OCI-LY1 (cell line): ENCODE measurements at regions not wholly inside any gene's neighbourhood (a gene's known extent, or its start where the extent isn't known, plus 50 kb on each side); places are given as distances from the start of the nearest gene placed in this dataset.

Source experiments
- H2AFZ ChIP-seq: fragments of 200-600 bp; sonication (generic), shearing (Covaris generic); 2 replicates; pipeline ENCODE4 v1.6.0; 2014; ENCODE audit warnings: antibody characterized with exemption, mild to moderate bottlenecking, low read length
- H3F3A ChIP-seq: fragments of 200-600 bp; sonication (generic), shearing (Covaris generic); 2 replicates; pipeline ENCODE4 v1.6.0; 2014; ENCODE audit warnings: mild to moderate bottlenecking, antibody characterized with exemption, low read length, moderate library complexity; ENCODE audit not compliant: insufficient read depth
- H3K27ac ChIP-seq: fragments of 200-600 bp; sonication (generic); 2 replicates; pipeline ENCODE4 v1.5.1; 2014; ENCODE audit warnings: low read length, mixed run types, mild to moderate bottlenecking, low read depth; ENCODE audit not compliant: poor library complexity, severe bottlenecking
- H3K27me3 ChIP-seq: fragments of 200-600 bp; sonication (generic); 2 replicates; pipeline ENCODE4 v1.6.0; 2014; ENCODE audit warnings: antibody characterized with exemption, mild to moderate bottlenecking, low read length, moderate library complexity; ENCODE audit not compliant: insufficient read depth
- H3K36me3 ChIP-seq: fragments of 200-600 bp; sonication (generic); 2 replicates; pipeline ENCODE4 v1.6.1; 2014; ENCODE audit warnings: mild to moderate bottlenecking, antibody characterized with exemption, low read length, moderate library complexity, mixed read lengths; ENCODE audit not compliant: insufficient read depth
- H3K4me1 ChIP-seq: fragments of 200-600 bp; sonication (generic); 2 replicates; pipeline ENCODE4 v1.5.1; 2014; ENCODE audit warnings: mild to moderate bottlenecking, low read length, moderate library complexity; ENCODE audit not compliant: insufficient read depth, severe bottlenecking
- H3K4me2 ChIP-seq: fragments of 200-600 bp; sonication (generic), shearing (Covaris generic); 2 replicates; pipeline ENCODE4 v1.6.1; 2014; ENCODE audit warnings: low read length
- H3K4me3 ChIP-seq: fragments of 200-600 bp; sonication (generic); 2 replicates; pipeline ENCODE4 v1.5.1; 2014; ENCODE audit warnings: low read length, low read depth, mild to moderate bottlenecking, mixed read lengths; ENCODE audit not compliant: poor library complexity, severe bottlenecking
- H3K79me2 ChIP-seq: fragments of 200-600 bp; shearing (Covaris generic); 2 replicates; pipeline ENCODE4 v1.6.1; 2016; ENCODE audit warnings: mixed run types, low read length, mixed read lengths; ENCODE audit not compliant: insufficient read depth
- H3K9ac ChIP-seq: fragments of 200-600 bp; sonication (generic), shearing (Covaris generic); 2 replicates; pipeline ENCODE4 v1.6.1; 2014; ENCODE audit warnings: mild to moderate bottlenecking, low read length, mixed read lengths
- H3K9me2 ChIP-seq: fragments of 200-600 bp; sonication (generic), shearing (Covaris generic); 2 replicates; pipeline ENCODE4 v1.6.1; 2014; ENCODE audit warnings: low read depth, mild to moderate bottlenecking, low read length, mixed read lengths
- H3K9me3 ChIP-seq: fragments of 200-600 bp; shearing (Covaris generic); 2 replicates; pipeline ENCODE4 v1.6.1; 2014; ENCODE audit warnings: low read length, mixed read lengths
- H4K20me1 ChIP-seq: fragments of 200-600 bp; sonication (generic), shearing (Covaris generic); 2 replicates; pipeline ENCODE4 v1.6.0; 2016; ENCODE audit warnings: mild to moderate bottlenecking, low read length; ENCODE audit not compliant: insufficient read depth
- EZH2 ChIP-seq: fragments of 200-600 bp; sonication (generic), shearing (Covaris generic); IDR thresholded peaks from 2 replicates; pipeline ENCODE4 v1.8.0; 2017; ENCODE audit warnings: borderline replicate concordance, mixed run types, mild to moderate bottlenecking, antibody characterized with exemption, low read length, moderate library complexity, mixed read lengths
- TF ChIP-seq, protein P1 (sequence below): fragments of 200-600 bp; sonication (generic), shearing (Covaris generic); IDR thresholded peaks from 2 replicates; pipeline ENCODE4 v1.5.1; 2017; ENCODE audit warnings: mild to moderate bottlenecking, antibody characterized with exemption, low read length, moderate library complexity, mixed read lengths

DNA sequence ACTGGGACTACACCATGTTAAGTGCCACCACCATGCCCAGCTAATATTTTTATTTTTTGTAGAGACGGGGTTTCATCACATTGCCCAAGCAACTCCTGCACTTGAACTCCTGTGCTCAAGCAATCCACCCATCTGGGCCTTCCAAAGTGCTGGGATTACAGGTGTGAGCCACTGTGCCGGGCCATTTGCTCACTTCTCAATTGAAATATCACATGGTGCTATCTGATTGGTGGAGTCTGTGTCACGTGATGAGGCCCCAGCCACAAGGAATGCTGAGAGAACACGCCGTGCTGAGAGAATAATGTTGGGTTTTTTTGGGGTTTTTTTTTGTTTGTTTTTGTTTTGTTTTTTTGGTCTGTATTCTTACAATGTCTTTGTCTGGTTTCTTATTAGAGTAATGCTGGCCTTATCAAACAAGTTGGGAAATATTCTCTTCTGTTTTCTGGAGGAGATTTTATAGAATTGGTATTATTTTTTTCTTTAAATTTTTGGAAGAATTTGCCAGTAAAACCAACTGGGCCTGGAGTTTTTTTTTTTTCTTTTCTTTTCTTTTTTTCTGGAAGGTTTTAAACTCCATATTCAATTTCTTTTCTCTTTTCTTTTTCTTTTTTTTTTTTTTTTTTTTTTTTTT is 183.2 kb upstream of the KCNG1 start:
- Histone ChIP-seq H3K36me3 (no peaks in the 10 kb centered on the region), H3K79me2 (no peaks in the 10 kb centered on the region), H3F3A (no peaks in the 10 kb centered on the region), H3K9me2 (no peaks in the 10 kb centered on the region), H3K9ac (no peak overlapping the region), H4K20me1 (no peaks in the 10 kb centered on the region), H3K4me2 (no peak overlapping the region), H3K27me3 (no peaks in the 10 kb centered on the region), H3K4me1 (no peaks in the 10 kb centered on the region), H3K4me3 (no peak overlapping the region), H3K27ac (no peak overlapping the region), H2AFZ (no peak overlapping the region), H3K9me3 (no peaks in the 10 kb centered on the region)
- TF ChIP-seq, protein P1, sequence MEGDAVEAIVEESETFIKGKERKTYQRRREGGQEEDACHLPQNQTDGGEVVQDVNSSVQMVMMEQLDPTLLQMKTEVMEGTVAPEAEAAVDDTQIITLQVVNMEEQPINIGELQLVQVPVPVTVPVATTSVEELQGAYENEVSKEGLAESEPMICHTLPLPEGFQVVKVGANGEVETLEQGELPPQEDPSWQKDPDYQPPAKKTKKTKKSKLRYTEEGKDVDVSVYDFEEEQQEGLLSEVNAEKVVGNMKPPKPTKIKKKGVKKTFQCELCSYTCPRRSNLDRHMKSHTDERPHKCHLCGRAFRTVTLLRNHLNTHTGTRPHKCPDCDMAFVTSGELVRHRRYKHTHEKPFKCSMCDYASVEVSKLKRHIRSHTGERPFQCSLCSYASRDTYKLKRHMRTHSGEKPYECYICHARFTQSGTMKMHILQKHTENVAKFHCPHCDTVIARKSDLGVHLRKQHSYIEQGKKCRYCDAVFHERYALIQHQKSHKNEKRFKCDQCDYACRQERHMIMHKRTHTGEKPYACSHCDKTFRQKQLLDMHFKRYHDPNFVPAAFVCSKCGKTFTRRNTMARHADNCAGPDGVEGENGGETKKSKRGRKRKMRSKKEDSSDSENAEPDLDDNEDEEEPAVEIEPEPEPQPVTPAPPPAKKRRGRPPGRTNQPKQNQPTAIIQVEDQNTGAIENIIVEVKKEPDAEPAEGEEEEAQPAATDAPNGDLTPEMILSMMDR: no peak
- no peak for TF ChIP-seq EZH2

DNA sequence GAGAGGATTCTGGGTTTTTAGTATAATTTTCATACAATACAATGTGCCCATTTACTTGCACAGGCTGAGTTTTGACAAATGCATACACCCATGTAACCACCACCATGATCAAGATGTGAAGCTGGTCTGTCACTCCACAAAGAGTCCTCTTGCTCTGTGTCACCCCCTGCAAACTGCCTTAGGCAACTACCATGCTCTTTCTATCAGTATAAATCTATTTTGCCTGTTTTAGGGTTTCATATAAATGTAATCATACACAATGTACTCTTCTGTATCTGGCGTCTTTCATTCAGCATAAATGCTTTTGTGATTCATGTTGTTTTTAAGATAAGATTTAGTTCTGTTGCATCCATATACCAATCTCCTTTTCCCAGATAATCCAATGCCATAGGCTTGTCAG is 181.9 kb upstream of the KCNG1 start:
- H3F3A ChIP-seq: no peaks in the 10 kb centered on the region
- no peak overlapping the region for H3K9ac ChIP-seq
- H3K9me3 ChIP-seq: no peaks in the 10 kb centered on the region
- H3K27ac ChIP-seq: no peak overlapping the region
- no peak overlapping the region for H3K4me2 ChIP-seq
- H2AFZ ChIP-seq: no peak overlapping the region
- no peaks in the 10 kb centered on the region for H4K20me1 ChIP-seq
- H3K79me2 ChIP-seq: no peaks in the 10 kb centered on the region
- no peaks in the 10 kb centered on the region for H3K4me1 ChIP-seq
- no peaks in the 10 kb centered on the region for H3K27me3 ChIP-seq
- no peaks in the 10 kb centered on the region for H3K9me2 ChIP-seq
- no peaks in the 10 kb centered on the region for H3K36me3 ChIP-seq
- no peak overlapping the region for H3K4me3 ChIP-seq
- TF ChIP-seq, protein P1: no peak
- no peak for TF ChIP-seq EZH2

DNA sequence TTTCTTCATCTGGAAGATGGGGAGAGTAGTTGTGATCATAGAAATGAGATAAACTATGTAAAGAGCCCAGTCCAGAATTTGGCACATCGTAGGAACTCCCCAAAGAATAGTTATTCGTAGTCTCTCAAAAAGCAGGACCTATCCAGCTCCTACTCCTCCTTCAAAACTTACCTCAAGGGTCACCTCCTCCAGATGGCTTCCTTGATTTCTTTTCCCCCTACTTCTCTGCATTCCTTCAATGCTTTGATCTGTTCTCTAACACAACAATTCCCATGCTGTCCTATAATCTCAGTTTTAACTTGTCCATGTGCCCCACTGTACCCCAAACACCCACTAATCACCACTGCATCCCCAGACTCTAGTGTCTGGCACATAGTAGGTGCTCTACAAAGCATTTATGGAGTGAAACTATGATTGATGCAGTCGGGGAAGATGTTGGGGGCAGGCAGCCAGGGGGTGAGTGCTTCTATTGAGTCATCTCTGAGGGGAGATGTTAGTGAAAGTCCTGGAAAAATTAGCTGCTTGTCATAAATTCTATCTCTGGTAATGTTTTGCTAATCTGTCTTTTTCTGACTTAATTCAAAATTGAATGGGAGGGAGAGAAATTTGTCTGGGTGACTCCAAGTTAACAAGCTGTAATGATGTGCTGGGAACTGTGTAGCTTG is 181.3 kb upstream of the KCNG1 start:
- H3K27ac ChIP-seq: no peak overlapping the region
- no peaks in the 10 kb centered on the region for H3K9me2 ChIP-seq
- H3F3A ChIP-seq: no peaks in the 10 kb centered on the region
- H3K9me3 ChIP-seq: no peaks in the 10 kb centered on the region
- no peak overlapping the region for H3K4me2 ChIP-seq
- H3K36me3 ChIP-seq: no peaks in the 10 kb centered on the region
- no peak overlapping the region for H2AFZ ChIP-seq
- no peak overlapping the region for H3K4me3 ChIP-seq
- H3K9ac ChIP-seq: no peak overlapping the region
- H3K27me3 ChIP-seq: no peaks in the 10 kb centered on the region
- H4K20me1 ChIP-seq: no peaks in the 10 kb centered on the region
- no peaks in the 10 kb centered on the region for H3K4me1 ChIP-seq
- no peak for TF ChIP-seq EZH2
- TF ChIP-seq, protein P1: no peak
- no peaks in the 10 kb centered on the region for H3K79me2 ChIP-seq
